UCSD-AML1 (cell line): ENCODE measurements at regions not wholly inside any gene's neighbourhood (a gene's known extent, or its start where the extent isn't known, plus 50 kb on each side); places are given as distances from the start of the nearest gene placed in this dataset.

Source experiments
- DNase-seq: peaks from one replicate; lab custom pipeline; 2025; ENCODE audit not compliant: unreplicated experiment; lab: John Stamatoyannopoulos, UW

GRCh38 chr13:31925079-31925478 lies 106.5 kb upstream of the FRY start:
- no peak for DNase-seq

- DNase-seq = no peak
Measured at GRCh38 chr13:31927219-31927653, 104.3 kb upstream of the FRY start.

DNA sequence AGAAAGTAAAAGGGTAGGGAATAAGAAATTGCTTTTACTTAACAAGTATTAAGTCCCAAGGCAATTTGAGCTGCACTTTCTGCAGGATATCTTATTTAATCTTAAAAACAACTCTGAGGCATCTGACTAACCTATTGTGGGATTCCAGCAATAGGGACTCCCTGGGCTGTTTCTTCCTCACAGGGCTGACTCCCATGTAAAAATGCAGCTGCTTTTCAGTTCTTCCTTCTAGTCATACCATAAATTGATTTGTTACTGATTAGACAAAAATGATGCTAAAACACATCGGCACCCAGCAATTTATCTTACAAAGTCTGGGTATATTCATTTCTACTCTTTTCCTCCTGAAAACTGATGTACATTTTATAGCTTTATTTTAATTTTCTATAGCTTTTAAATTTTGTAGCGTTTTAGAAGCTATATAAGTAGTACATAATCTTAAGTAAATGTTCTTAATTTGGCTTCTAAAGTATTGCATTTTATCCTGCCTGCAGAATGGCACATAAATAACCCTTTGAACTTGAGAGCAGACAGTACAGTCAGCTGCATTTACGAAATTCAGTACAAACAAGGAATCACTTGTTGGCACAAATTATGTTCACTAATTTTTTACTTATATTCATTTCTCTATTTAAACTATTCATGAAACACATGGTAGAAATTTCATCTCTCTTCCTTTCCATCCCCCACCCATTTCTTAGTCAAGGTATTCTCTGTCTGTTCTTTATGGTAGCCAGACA lies 102.4 kb upstream of the FRY start:
- no peak for DNase-seq

GRCh38 chr13:31930490-31930889 lies 101.1 kb upstream of the FRY start:
- DNase-seq = no peak

GRCh38 chr13:31930901-31931522 lies 100.6 kb upstream of the FRY start:
- DNase-seq = no peak

- DNase-seq = no peak
Measured at GRCh38 chr13:31937436-31937835, 94.1 kb upstream of the FRY start.

GRCh38 chr13:31940076-31940475 lies 91.5 kb upstream of the FRY start:
- no peak for DNase-seq

- no peak for DNase-seq
Measured at GRCh38 chr13:31943591-31943990, 88.0 kb upstream of the FRY start.

DNA sequence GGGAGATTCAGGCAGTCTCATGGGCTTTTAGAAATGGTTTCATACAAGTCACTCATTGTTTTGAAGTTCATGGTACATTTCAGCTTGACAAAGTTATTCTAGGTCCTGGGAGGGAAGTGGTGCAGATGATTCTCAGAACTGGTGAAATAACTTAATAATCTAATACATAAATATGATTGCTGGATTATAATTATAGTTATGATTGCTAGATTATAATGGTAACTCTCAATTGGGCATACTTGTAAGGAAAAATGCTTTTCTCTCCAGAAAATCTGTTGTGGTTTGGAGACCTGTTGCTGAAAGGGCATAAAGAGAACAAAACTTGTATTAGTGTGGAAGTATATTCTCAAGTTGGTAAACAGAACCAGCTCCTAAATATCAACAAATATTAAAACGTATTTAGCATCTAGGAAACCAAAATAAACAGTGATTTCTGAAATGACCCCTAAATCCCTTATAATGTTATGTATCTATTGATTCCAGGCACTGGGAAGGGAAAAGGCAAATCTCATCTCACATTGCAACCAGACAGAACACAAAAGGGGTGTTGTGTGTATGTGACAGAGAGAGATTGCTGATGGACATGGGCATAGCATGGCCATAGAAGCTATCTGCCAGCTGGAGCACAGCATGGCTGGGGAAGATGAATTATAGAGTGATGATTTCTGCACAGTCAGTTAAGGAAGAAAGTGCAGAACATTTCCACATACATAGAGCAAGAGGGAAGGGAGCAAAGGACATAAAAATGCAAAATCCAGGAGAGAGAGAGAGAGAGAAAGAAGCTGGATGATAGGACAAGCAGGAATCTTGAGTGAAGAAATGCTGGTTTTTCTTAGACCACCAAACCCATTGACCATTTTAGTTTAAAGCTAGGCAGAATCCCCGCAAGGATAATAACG lies 87.1 kb upstream of the FRY start:
- no peak for DNase-seq

GRCh38 chr13:31945202-31945961 lies 86.2 kb upstream of the FRY start:
- DNase-seq = peak; percentile 46

DNA sequence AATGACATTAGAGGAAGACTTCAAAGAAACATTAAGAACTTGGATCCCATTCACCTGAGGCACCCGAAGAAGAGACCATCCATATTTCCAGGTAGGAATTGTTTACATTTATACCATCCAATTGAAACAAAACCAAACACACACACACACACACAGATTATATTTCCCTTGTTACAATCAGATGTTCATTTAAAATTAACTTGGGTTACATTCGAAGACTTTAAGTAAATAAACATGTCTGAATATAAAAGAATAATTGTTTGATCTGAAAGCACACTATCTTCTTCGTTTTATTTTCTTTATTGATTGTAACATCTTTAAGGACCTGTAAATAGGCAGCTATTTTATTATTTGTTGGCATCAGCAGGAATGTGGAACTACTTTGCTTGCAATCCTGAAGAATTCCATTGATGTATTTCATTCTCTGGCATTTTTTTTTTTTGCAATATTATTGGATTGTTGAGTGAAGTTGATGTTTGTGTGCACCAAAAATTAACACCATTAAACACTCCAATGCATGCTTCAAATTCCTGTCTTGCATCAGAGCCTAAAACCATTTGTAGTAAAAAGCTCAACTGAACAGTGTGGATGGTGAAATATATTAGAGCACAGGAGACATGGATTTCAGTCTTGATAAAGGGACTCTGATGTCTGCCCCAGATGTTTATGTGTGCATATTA lies 85.3 kb upstream of the FRY start:
- no peak for DNase-seq

DNA sequence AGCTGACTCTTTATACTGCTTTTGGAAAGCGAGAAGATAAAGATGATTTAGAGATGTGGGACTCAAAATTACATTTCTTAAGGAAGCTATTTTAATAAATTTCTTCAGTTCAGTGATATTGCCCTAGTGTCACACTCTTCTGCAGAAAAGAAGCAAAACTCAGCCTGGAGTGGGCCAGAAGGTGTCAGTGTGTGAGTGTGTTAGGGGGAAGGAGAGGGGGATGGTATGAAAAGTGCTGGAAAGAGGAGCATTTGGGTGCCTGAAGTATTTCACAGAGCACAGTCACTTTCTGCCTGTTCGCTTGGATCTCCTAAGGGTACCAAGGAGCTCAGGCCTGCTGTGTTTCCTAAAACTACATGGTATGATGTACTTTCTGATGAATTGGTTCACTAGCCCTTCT lies 84.5 kb upstream of the FRY start:
- DNase-seq = no peak

DNA sequence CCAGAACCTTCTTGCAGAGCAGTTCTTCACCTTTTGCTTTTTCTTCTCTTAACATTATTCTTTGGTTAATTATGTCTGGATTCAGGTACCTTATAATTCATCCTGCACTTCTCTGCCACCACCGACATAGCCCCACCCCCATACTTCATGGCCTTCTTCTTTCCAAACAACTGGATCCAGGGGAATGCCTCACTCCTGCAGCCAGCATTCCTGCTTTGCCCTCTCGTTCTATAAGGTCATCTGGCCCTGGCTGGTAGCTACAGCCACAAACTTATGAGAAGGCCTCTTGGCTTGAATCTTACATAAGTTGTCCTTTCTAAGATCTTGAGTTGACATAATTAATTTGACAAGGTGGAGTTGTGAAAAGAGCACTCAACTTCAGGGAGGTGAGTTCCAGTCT lies 84.1 kb upstream of the FRY start:
- no peak for DNase-seq

GRCh38 chr13:31949486-31949885 lies 82.1 kb upstream of the FRY start:
- DNase-seq = no peak

DNA sequence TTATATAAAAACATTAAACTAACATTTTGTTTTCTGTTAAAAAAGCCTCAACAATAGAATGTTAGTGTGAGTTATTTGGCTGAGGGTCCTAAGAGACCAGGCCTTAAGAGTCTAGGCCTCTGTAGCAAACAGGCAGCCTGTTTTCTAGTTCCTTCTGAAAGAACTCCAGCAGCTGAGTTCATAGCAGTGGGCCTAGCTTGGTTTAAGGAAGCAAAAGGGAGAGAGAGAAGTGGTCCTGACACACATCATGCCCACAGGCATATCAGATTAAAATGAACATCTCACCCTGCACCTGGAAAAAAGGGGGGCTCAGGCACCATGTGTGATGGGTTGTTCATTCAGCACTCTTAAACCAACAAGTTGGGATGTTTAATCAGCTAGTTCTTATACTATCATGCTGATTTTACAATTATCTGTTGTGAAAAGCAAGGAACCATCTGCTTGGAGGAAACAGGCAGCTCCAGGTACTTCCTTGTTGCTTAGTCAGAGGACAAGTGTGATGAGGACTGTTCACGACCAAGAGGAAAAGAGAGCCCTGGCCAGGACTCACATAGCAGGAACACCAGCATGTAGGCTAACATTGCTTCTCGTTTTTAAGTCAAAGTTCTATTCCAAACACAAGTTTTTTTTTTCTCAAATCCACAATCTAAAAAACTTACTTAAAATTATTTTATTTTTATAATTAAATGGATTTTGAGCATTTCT lies 81.3 kb upstream of the FRY start:
- peak; percentile 38 for DNase-seq

DNA sequence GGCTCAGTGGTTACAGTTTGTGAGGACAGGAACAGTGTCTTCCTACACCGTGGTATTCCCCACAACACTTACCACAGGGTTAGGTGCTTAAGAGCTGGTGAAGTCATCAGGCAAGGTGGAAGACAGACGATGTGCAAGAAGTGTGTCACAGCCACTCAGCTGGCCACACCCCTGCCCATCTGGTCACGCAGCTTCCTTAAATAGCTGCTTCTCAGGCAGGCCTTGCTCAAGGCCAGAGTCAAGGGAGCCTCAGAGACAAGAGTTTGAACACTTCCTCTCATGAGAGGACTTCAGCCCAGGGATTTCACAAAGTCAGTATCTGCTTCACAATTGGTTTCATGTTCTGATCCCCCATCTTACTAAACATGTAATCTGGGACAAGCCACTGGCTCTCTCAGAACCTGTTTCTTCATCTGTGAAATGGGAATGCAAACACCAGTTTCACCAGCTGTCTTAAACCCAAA lies 80.3 kb upstream of the FRY start:
- peak; percentile 56 for DNase-seq

DNA sequence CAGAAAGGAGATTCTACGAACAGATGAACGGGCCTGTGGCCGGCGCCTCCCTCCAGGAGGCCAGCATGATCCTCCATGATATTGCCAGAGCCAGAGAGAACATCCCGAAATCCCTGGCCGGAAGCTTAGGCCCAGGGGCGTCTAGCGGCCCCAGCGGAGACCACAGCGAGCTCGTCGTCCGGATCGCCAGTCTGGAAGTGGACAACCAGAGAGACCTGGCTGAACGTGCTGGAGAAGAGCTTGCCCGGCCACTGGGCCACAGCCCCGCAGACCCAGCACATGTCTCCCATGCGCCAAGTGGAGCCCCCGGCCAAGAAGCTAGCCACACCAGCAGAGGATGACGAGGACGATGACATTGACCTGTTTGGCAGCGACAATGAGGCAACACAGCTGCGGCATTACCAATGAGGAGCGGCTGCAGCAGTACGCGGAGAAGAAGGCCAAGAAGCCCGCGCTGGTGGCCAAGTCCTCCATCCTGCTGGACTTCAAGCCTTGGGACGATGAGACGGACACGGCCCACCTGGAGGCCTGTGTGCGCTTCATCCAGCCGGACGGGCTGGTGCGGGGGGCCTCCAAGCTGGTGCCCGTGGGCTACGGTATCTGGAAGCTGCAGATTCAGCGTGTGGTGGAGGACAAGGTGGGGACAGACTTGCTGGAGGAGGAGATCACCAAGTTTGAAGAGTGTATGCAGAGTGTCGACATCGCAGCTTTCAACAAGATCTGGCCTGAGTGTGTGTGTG lies 78.8 kb upstream of the FRY start:
- DNase-seq = no peak

- no peak for DNase-seq
Measured at GRCh38 chr13:31955101-31955500, 76.5 kb upstream of the FRY start.

- no peak for DNase-seq
Measured at GRCh38 chr13:31955741-31956140, 75.8 kb upstream of the FRY start.
